Right atrium auricular region (tissue), 2 donors: ENCODE measurements at regions not wholly inside any gene's neighbourhood (a gene's known extent, or its start where the extent isn't known, plus 50 kb on each side); places are given as distances from the start of the nearest gene placed in this dataset.

Experiments
- DNase-seq: peaks from one replicate; pipeline ENCODE4 v3.0.0-alpha.2; 2019; ENCODE audit warnings: low spot score
- H3K27ac ChIP-seq, 2 donors: fragments of 200-600 bp; sonication (generic); 1 replicate in 1 of 2; 2 replicates in 1 of 2; pipeline ENCODE4 v1.5.1; 2016 to 2019
- H3K27me3 ChIP-seq, 2 donors: fragments of 200-600 bp; sonication (generic); one replicate each; pipeline versions ENCODE4 v1.5.1 to v1.6.0; 2017 to 2019
- H3K36me3 ChIP-seq: fragments of 200-600 bp; sonication (generic); one replicate; pipeline ENCODE4 v1.5.1; 2016
- H3K4me1 ChIP-seq, 2 donors: fragments of 200-600 bp; sonication (generic); one replicate each; pipeline versions ENCODE4 v1.5.1 to v1.6.0; 2017 to 2019
- H3K4me3 ChIP-seq, 2 donors: fragments of 200-600 bp; sonication (generic); 1 replicate in 1 of 2; 2 replicates in 1 of 2; pipeline ENCODE4 v1.5.1; 2017 to 2019; ENCODE audit warnings: mild to moderate bottlenecking in 1 of 2, moderate library complexity in 1 of 2
- H3K9me3 ChIP-seq, 2 donors: fragments of 200-600 bp; sonication (generic); one replicate each; pipeline ENCODE4 v1.5.1; 2019
- CTCF ChIP-seq, 2 donors: fragments of 200-600 bp; sonication (generic); IDR thresholded peaks; one replicate each; pipeline ENCODE4 v1.5.1; 2019; ENCODE audit warnings: antibody characterized with exemption in 2 of 2

GRCh38 chr15:100703032-100703578 lies 100.7 kb downstream of the ASB7 start:
- no peaks in the 10 kb centered on the region for H3K36me3 ChIP-seq
- H3K4me3 ChIP-seq, result no peak overlapping the region
- TF ChIP-seq CTCF (IDR thresholded peaks at IDR 0.05), result no peak
- H3K27me3 ChIP-seq, result no peaks in the 10 kb centered on the region
- H3K27ac ChIP-seq, result no peak overlapping the region
- H3K4me1 ChIP-seq, result no peaks in the 10 kb centered on the region
- DNase-seq, result peak; percentile 34
- H3K9me3 ChIP-seq, result no peaks in the 10 kb centered on the region

- Histone ChIP-seq H3K4me1 (no peaks in the 10 kb centered on the region), H3K4me3 (no peak overlapping the region), H3K9me3 (no peaks in the 10 kb centered on the region), H3K36me3 (no peaks in the 10 kb centered on the region), H3K27ac (no peak overlapping the region), H3K27me3 (no peaks in the 10 kb centered on the region)
- peak; percentile 9 for DNase-seq
- no peak for TF ChIP-seq CTCF (IDR thresholded peaks at IDR 0.05)
Observed at GRCh38 chr15:100703671-100704070, 101.3 kb downstream of the ASB7 start.

GRCh38 chr15:100704281-100705055 lies 102.1 kb downstream of the ASB7 start:
- Histone ChIP-seq H3K9me3 (no peaks in the 10 kb centered on the region), H3K4me1 (no peaks in the 10 kb centered on the region), H3K27me3 (no peaks in the 10 kb centered on the region), H3K27ac (no peak overlapping the region), H3K36me3 (no peaks in the 10 kb centered on the region), H3K4me3 (no peak overlapping the region)
- TF ChIP-seq CTCF (IDR thresholded peaks at IDR 0.05), result no peak
- peak; percentile 48 for DNase-seq

- H3K9me3 ChIP-seq, result no peaks in the 10 kb centered on the region
- H3K27ac ChIP-seq, result no peak overlapping the region
- no peak for TF ChIP-seq CTCF (IDR thresholded peaks at IDR 0.05)
- H3K27me3 ChIP-seq, result no peaks in the 10 kb centered on the region
- H3K36me3 ChIP-seq, result no peaks in the 10 kb centered on the region
- H3K4me3 ChIP-seq, result no peak overlapping the region
- DNase-seq, result peak; percentile 44
- no peaks in the 10 kb centered on the region for H3K4me1 ChIP-seq
Observed at GRCh38 chr15:100705065-100705464, 102.7 kb downstream of the ASB7 start.

DNA sequence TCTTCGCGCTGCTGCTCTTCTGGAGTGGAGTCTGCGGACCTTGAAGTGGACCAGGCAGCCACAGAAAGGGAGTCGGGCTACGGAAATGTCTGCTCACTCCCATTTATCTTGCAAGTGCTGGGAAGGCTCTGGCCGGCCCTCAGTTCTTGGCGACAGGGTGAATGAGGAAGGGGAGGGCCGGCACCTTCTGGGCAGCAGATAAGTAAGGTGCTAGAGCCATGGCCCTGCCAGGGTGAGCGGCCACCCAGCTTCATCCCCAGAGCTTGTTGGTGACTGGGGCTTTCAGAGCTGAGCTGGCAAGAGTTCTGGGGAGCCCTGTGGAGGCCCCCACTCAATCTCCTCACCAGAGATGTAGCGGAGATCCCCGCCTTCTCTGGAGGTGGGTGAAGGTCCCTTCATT lies 103.5 kb downstream of the ASB7 start:
- peaks cover 0 to 1% of the 10 kb centered on the region in 2 donors for H3K4me1 ChIP-seq
- no peaks in the 10 kb centered on the region for H3K36me3 ChIP-seq
- H3K27ac ChIP-seq, result no peak overlapping the region
- no peak overlapping the region for H3K4me3 ChIP-seq
- no peaks in the 10 kb centered on the region for H3K27me3 ChIP-seq
- no peaks in the 10 kb centered on the region for H3K9me3 ChIP-seq
- no peak for TF ChIP-seq CTCF (IDR thresholded peaks at IDR 0.05)
- DNase-seq, result no peak
